IPS DF 4.7 (cell line): ENCODE measurements at regions not wholly inside any gene's neighbourhood (a gene's known extent, or its start where the extent isn't known, plus 50 kb on each side); places are given as distances from the start of the nearest gene placed in this dataset.

Experiments
- DNase-seq: peaks from one replicate; pipeline ENCODE4 v3.0.0-alpha.2; 2013; ENCODE audit warnings: low spot score; ENCODE audit errors: extremely low read depth

DNA sequence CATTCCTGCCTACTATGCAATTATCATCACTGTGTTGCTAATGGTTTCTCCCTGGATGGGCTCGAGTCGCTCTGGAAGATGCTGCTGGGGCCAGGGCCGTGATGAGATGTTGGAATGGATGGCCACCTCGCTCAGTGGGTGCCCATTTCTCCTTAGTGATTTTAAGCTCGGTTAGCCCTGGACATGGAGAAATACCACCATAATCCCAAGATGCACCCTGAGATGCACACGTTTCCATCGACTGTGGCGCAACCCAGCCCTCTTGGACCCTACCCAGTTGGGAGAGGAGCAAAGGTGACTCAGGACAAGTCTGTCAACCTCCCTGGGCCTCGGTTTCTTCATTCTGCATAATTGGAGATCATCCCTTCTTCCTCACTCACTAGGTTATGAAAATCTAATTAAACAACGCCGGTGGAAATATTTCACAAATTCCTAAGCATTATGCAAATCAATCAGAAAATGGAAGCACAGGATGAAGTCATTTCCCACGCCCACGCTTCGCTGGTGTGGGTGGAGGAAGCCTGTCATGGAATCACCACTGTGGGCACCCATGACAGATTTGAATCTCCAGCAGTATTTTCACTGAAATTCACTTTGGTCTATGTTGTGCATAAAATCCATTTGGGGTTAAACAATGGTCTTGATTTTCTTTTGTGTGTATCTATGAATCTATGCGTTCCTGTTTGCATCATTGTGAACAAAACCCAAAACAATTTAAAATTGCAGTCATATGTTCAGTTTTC, 195.2 kb downstream of the AXIN2 start:
- DNase-seq: no peak

DNA sequence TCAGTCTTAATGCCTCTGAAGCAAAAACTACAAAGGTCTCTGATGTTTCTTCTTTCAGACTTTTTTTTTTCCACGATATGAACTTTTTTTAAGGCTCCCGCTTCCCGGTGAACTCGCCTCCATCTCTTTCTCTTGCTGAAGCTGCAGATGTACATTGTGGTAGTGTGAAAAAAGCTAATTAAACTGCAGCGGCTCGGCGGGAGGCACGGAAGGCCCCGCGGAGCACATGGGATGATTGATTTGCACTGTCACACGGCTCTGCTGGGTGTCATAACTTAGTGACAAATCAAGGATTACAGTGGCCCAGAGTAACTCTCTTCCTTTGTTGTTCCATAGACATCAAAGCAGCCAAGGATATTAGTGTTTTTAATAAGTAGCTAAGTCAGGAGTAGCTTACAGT, 196.3 kb downstream of the AXIN2 start:
- DNase-seq: no peak

DNA sequence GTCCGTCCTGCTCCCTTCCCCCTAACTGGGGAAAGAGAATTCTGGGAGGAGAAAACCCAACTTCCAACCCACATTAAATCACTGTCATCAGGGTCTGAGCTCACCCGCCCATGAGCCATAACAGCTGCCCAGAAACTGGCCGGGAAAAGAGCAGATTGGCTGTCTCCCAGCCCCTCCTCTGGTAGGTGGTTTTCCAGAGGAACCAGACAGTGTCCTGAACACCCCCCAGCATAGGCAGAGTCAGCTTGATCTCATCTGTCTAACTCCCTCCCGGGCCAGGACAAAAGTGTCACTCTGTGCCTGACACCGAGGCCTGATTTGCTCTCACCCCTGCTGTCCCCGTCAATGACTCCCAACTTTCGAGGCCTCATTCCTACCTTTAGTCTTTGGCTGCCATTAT, 197.0 kb downstream of the AXIN2 start:
- DNase-seq: no peak

DNA sequence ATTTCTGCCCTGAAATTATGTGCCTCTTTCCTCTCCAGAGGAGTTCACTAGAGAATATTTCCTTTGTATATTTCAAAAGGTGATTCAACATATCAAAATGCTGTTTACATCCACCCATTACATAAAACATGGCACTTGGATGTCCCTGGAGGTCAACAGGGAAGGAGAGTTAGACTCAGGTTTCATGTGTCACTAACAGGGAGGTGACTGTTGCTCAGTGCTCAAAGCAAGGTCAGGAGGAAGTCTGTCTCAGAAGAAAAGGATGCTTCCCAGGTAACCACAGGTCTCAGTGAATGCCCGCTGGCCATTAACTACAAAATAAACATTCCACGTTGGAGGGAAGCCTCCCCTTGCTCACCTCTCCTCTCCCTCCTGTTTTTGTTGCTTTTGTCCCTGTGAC, 198.6 kb downstream of the AXIN2 start:
- no peak for DNase-seq

DNA sequence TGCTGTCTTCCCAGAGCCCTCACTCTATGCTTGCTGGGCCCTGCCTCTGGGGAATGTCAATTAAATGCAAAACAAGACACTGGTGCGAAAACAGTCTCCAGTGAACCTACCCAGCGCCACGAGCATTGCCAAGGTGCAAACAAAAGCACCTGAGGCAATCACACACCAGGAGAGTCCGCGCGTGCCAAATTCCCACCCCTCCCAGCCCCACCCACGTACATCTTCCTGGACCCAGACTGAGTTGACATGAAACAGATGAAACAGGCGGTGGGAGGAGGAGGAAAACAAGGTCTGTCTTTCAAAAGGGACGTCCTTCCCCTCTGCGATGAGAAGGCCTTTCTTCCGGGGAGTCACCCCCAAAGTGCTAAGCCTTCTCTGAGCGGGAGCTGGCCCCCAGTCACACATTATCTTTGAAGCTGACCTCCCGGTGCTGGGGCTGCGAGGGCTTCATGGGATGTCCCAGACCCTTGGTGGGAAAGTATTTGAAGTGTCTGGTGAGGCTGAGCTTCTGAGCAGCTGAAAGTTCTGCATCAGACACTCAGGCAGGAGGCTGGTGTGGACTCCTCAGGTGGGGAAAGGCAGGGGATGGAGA, 200.4 kb downstream of the AXIN2 start:
- DNase-seq: no peak

DNA sequence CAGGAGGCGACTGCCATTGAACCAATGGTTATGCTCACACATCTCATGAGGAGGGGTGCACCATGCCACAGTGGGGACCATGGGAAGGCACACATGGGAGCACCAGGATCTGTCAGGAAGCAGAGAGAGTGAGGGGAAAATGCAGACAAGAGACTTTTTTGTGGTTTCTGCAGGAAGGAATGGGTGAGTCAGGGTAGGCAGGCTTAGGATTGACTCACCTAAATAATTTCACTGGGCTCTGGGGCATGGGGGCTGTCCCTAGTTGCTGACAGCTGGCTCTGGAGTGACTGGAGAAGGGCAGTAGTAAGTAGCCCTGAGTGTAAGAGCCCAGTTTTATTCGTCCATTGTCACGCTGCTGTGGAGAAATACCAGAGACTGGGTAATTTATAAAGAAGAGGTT, 202.4 kb downstream of the AXIN2 start:
- no peak for DNase-seq

DNA sequence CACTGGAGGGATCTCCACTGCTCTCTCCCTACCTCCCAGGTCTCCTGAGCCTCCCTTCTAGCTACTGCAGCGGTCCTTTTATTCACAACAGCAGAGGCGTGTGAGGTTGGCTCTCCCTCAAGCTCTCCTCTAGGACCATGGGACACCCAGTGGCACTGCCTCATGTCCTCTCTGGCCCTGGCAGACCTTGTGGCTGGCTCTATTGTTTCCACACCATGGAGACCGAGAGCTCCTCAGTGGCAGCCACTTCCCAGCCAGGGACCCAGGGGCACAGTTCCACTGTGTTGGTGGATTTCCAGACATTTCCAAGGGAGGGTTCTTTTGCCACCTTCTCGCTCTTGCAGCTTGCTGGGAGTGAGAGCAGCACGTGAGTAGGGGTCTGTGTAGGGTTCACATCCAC, 204.9 kb downstream of the AXIN2 start:
- no peak for DNase-seq

DNA sequence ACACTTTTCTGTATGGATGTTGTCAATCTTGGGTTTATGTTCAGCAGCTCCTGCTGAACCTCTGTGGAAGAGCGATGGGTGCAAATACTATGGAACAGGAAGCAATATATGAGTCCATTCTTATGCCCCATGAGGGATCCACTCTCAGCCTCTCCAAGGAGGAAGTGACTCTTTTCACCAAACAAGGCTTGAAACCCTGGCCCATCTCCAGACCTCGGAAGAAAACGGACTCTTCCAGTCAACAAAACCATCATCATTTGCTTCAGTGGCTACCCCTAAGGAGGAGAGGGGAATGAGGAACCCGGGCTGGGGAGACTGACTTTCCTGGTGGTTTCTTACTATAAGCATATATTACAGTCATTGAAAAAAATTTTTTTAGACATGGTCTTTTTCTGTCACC, 206.2 kb downstream of the AXIN2 start:
- DNase-seq: no peak

DNA sequence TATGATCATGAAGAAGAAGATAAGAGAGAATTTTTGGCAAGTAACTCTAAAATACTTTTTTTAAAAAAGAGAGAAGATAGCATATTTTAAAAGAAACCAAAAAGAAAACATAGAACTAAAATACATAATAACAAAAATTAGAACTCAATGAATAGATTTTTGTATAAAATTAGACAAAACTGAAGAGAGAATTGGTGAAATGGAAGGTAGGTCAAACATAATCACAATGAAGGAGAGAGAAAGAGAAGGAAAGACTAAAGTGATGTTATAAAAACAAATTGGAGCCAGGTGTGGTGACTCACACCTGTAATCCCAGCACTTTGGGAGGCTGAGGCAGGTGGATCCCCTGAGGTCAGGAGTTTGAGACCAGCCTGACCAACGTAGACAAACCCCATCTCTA, 211.5 kb downstream of the AXIN2 start:
- no peak for DNase-seq

DNA sequence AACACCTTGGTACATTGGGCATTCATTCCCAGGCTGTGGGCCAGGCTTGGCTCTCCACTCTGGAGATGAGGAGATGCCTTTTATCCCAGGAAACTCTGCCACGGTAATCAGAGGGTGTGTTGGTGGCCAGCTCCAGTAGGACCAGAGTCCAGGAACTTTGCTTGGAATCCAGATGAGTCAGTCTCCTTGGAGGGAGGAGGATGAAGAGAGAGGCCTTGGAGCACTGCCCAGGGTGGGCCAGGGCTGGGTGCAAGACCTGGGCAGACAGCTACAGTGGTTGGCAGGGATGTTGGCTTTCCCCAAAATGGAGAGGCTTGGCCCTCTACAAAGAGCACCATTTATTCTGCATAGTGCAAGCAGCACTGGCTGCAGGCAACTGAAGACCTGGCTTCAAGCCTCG, 209.0 kb downstream of the RGS9 start:
- DNase-seq: no peak

DNA sequence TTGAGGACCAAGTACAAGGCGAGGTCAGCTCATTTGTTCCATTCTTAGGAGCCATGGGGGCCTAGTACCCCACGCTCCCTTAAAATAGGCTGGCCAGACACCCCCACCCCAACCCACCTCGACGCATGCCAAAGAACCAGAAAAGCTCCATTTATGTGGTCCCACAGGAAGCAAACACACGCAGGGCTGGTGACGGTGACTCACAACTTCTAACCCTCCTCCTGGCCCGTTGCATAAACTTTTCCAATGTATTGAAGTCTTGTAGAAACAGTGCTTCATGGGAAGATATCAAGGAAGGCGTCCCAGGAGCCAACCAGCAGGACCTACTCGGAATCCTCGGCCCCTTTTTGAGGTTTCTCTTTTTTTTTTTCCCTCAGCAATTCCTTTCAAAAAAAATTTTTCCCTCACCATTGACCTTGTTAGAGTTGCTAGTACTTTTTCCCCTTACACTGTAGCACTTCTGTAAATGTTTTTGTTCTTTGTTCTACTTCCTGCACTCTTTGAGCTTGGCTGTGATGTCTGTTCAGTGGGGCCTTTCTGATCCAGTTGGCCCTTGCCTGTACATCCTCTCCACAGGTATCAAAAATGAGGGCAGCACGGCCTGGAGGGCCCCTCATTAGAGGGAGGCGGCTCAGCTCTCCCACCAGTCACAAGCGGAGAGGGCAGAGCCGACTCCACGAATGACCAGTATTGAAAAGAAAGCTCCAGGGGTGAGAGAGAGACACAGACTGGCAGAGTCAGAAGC, 208.3 kb downstream of the RGS9 start:
- DNase-seq: no peak

DNA sequence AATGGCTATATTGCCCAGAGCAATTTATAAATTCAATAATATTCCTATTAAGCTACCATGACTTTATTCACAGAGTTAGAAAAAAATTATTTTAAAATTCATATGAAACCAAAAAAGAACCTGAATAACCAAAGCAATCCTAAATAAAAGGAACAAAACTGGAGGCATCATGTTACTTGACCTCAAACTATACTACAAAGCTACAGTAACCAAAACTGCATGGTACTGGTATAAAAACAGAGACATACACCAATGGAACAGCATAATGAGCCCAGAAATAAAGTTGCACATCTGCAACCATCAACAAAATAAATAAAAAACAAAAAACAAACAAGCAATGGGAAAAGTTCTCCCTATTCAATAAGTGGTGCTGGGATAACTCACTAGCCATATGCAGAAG, 203.2 kb downstream of the RGS9 start:
- no peak for DNase-seq

DNA sequence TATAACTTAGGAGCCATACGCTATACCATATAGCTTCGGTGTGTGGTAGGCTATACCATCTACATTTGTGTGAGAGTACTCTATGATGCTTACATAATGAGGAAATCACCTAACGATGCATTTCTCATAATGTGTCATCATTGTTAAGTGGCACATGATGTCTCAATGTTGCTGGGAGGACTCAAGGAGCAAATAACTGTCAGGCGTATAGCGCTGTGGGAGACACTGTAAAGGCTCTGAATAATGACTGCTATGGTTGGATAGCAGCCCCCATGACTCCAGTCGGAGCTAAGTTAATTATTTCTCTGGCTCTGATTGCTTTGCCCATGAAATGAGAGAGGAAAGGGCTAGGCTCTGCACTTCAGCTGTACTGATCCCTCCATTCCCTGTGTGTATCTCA, 197.2 kb downstream of the RGS9 start:
- DNase-seq: no peak

DNA sequence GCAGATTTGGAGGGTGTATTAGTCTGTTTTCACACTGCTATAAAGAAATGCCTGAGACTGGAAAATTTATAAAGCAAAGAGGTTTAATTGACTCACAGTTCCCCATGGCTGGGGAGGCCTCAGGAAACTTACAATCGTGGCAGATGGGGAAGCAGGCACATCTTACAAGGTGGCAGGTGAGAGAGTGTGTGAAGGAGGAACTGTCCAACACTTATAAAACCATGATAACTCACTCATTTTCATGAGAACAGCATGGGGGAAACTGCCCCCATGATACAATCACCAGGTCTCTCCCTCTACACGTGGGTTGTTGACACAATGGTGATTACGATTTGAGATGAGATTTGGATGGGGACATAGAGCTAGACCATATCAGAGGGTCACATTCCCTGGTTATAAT, 195.6 kb downstream of the RGS9 start:
- no peak for DNase-seq

DNA sequence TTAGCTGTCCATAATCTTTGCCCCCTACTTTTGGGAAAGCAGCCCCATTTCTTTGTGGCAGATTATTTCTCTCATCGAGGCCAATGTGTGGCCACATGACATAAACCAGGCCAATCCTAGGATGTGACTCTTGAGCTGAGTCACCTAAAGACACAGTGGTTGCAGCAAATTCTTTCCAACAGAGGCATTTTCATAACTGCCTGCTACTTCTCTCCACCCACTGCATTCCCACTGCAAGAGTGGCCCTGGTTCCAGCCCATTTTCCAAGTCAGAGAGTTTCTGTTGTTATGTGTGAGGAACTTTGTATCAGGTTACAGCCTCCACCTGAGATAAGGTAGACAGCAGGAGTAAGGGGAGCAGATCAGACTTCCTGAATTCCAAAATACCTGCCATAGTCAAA, 195.2 kb downstream of the RGS9 start:
- no peak for DNase-seq

DNA sequence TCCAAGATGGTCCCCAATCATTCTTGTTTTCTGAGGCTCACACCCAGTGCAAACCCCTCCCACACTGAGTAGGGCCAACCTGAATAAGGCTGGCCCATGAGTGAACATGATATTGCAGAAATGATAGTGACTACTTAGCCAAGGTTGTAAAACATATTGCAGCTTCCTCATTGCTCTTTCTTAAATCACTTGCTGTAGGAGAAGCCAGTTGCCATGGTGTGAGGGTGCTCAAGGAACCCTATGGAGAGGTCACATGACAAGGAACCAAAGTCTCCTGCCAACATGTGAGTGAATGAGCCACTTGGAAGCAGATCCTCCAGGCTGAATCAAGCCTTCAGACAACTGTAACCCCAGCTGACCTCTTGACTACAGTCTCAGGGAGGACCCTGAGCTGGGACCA, 191.4 kb downstream of the RGS9 start:
- DNase-seq: no peak

DNA sequence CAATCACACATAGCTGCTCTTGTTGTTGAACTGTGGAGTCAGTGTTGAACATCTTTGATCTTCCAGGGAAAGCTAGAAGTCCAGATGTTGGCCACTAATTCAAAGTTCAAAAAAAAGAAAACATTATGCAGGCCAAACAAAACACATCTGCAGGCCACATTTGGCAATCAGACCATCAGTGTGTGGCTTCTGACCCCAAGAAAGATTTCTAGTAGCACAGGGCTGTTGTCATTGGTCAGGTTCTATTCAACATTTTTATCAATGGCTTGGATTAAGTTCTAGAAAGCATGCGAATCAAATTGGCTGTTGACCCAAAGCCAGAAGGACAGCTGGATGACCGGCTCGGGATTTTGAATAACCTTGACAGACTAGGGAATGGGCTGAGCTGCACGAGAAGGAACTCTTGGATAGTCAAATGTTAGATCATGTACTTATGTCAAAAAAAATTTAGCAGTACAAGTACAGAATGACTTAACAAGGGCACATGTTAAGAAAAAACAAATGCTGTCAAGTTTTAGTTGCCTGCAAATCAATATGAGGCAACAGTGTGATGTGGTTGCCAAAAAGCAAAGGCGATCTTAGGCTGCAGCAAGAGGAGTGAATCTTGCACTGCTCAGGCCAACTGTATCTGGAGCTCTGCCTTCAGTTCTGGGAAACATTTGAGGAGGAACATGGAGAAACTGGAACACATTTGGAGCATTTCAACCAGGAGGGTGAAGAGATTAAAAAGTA, 187.6 kb downstream of the RGS9 start:
- DNase-seq: no peak

DNA sequence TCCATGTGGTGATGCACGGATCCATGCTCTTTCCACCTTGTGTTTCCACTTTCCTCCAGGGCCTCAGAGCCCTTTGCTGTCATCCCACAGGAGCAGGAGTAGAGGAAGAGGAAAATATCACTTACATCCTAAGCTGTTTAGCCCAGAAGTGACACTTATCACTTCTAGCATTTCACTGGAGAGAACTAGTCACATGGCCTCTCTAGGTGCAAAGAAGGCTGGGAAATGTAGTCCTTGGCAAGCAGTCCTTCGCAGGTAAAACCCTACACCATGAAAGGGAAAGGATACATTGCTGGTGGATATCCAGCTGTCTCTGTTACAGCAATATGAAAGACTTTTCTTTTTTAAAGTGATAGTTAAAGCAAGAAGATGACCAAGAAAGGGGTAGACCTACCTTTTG, 185.9 kb downstream of the RGS9 start:
- DNase-seq: no peak

DNA sequence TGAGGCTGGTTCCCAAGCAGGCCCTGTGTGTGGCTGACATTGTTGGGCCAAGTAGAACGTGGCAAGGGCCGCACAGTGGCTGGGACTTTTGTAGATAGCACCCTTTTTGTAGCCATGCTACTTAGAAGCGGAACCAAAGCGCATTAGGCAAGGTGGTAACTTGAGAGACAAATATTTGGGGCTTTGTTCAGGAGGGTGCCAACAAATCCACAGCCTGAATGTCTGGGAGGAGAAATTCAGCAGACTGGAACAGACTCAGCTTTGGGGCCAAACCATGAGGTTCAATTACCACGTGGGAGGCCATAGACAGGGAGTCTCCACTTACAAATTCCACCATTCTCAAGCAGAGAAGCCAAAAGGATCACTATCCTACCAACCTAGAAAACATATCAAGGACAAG, 183.7 kb downstream of the RGS9 start:
- DNase-seq: no peak

DNA sequence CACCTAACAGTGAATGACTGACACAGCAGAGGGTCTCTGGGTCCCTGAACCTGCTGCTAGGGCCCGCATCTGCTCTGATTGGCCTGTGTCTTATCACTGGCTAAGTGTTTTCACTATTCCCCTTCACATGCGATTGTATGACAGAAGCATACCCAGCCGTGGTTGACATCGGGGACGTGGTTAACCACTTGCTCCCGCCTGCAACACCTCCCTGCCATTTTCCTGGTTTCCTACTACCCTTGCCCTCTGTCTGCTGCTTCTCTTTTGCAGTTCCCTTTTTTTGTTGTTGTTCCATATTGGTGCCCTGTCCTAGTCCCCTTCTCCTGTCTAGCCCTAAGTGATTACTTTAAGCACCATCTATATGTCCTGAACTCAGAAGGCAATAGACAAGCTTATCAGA, 177.0 kb downstream of the RGS9 start:
- DNase-seq: no peak

DNA sequence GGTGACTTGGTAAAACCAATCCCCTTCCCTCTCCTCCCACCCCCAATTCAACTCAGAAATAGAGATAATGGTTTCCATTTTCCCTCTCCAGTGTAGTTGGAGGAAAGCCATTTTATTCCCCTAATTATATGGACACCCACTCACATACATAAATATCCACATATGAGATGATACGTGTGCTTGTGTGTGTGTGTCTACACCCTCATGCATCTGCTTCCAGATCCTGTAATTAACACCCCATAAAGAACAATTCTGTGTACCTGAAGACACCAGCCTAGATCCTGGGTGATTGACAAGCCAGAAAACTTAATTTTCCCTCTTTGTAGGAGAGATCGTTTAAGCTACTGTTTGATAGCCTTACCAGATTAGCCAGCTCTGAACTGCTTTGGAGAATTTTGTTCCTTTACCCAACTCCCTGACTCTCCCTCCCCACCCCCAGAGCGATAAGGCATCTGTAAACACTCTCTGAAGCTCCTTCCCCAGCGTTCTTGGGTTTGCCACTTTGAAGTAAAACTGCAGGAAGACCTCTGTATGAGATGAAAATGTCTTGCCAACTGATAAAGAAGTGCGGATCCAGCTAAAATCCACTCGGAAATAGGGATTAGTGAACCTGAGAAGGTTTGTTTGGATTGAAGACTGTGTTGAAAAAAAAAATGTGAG, 175.7 kb downstream of the RGS9 start:
- DNase-seq: no peak

DNA sequence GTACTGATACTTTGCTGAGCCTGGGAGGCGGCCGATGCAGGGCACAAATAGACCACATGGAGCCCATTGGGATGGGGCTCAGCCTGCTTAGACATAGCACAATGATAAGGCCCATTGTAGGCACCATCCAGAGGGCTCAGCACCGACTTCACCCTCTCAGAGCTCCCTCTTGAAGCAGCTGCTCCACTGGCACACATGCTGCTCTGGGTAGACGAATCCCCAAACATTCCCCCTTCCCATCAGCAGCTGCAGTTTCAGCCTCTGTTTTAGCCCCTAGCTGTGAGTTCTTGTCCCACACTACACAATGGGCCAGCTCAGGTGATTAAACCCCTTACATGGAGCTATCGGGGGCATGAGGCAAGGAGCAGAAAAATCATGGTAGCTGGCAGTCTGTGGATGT, 174.1 kb downstream of the RGS9 start:
- DNase-seq: no peak
